ENCODE measurements at regions not wholly inside any gene's neighbourhood (a gene's known extent, or its start where the extent isn't known, plus 50 kb on each side); places are given as distances from the start of the nearest gene placed in this dataset.

- peaks cover 0 to 2% (median 0%) of the 10 kb centered on the region in 4 donors for H3K9me3 ChIP-seq (ENCODE audit: control insufficient read depth in 4 of 4, low read length in 3 of 4)
- no peak overlapping the region for H3K4me3 ChIP-seq (ENCODE audit: low read depth in 1 of 3, low read length in 3 of 3)
- DNase-seq (ENCODE audit: low spot score), result no peak
- no peak overlapping the region for H3K9ac ChIP-seq (ENCODE audit: low read depth in 1 of 2, low read length in 2 of 2)
- no peaks in the 10 kb centered on the region for H3K36me3 ChIP-seq (ENCODE audit: control insufficient read depth in 4 of 4, insufficient read depth in 3 of 4, low read depth in 1 of 4, low read length in 3 of 4)
- no peaks in the 10 kb centered on the region for H3K4me1 ChIP-seq (ENCODE audit: control insufficient read depth in 4 of 4, insufficient read depth in 4 of 4, low read length in 3 of 4)
- 84% methylated on average over 11 of the region's 11 CpGs for WGBS
- H3K27me3 ChIP-seq (ENCODE audit: control insufficient read depth in 4 of 4, insufficient read depth in 4 of 4, low read length in 3 of 4), result no peaks in the 10 kb centered on the region
- H3K27ac ChIP-seq (ENCODE audit: low read depth in 1 of 2, low read length in 2 of 2), result no peak overlapping the region
- TF ChIP-seq NR2F2 (IDR thresholded peaks at IDR 0.05) (no peak), GABPA (IDR thresholded peaks at IDR 0.05 in 1 of 2, conservative IDR thresholded peaks at IDR 0.05 in 1 of 2) (no peak), YY1 (IDR thresholded peaks at IDR 0.05) (no peak), HNF4G (IDR thresholded peaks at IDR 0.05) (no peak), FOXA2 (IDR thresholded peaks at IDR 0.05) (no peak), RXRA (IDR thresholded peaks at IDR 0.05) (no peak), REST (IDR thresholded peaks at IDR 0.05) (no peak), SP1 (IDR thresholded peaks at IDR 0.05) (no peak), TAF1 (conservative IDR thresholded peaks at IDR 0.05) (no peak), CTCF (IDR thresholded peaks at IDR 0.05; ENCODE audit: low read depth, low read length, missing input control) (no peak), JUND (IDR thresholded peaks at IDR 0.05) (no peak)
- TF ChIP-seq, protein P1, sequence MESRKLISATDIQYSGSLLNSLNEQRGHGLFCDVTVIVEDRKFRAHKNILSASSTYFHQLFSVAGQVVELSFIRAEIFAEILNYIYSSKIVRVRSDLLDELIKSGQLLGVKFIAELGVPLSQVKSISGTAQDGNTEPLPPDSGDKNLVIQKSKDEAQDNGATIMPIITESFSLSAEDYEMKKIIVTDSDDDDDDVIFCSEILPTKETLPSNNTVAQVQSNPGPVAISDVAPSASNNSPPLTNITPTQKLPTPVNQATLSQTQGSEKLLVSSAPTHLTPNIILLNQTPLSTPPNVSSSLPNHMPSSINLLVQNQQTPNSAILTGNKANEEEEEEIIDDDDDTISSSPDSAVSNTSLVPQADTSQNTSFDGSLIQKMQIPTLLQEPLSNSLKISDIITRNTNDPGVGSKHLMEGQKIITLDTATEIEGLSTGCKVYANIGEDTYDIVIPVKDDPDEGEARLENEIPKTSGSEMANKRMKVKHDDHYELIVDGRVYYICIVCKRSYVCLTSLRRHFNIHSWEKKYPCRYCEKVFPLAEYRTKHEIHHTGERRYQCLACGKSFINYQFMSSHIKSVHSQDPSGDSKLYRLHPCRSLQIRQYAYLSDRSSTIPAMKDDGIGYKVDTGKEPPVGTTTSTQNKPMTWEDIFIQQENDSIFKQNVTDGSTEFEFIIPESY (IDR thresholded peaks at IDR 0.05), result no peak
- TF ChIP-seq, protein P2, sequence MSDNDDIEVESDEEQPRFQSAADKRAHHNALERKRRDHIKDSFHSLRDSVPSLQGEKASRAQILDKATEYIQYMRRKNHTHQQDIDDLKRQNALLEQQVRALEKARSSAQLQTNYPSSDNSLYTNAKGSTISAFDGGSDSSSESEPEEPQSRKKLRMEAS (IDR thresholded peaks at IDR 0.05), result no peak
These were observed 493.1 kb downstream of the ZNF608 start for GRCh38 chr5:124253203-124253810.

DNA sequence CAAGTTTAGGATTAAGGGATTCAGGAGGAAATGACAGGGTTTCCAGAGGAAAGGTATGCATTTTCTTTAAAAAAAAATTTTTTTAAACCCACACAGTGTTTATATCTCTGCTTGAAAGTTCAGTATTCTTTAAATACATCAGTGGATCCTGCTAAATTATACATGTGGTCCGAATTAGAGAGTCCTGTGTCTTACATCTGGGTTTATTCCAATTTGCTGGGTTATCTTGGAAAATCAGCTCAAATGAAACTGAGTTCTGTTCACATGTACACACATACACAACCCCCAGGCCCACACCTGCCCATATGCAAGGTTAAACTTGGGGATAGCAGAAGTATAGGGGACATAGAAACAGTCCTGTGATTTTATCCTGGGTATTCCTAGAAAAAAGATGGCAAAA lies 493.7 kb downstream of the ZNF608 start:
- no peak overlapping the region for H3K4me3 ChIP-seq (ENCODE audit: low read depth in 1 of 3, low read length in 3 of 3)
- no peaks in the 10 kb centered on the region for H3K4me1 ChIP-seq (ENCODE audit: control insufficient read depth in 4 of 4, insufficient read depth in 4 of 4, low read length in 3 of 4)
- WGBS, result 66% methylated on average over 1 of the region's 1 CpG
- peaks cover 0 to 2% (median 0%) of the 10 kb centered on the region in 4 donors for H3K9me3 ChIP-seq (ENCODE audit: control insufficient read depth in 4 of 4, low read length in 3 of 4)
- H3K36me3 ChIP-seq (ENCODE audit: control insufficient read depth in 4 of 4, insufficient read depth in 3 of 4, low read depth in 1 of 4, low read length in 3 of 4), result no peaks in the 10 kb centered on the region
- TF ChIP-seq FOXA1 (IDR thresholded peaks at IDR 0.05) (no peak), GABPA (IDR thresholded peaks at IDR 0.05 in 1 of 2, conservative IDR thresholded peaks at IDR 0.05 in 1 of 2) (no peak), RXRA (IDR thresholded peaks at IDR 0.05) (no peak), TAF1 (conservative IDR thresholded peaks at IDR 0.05) (no peak), SP1 (IDR thresholded peaks at IDR 0.05) (no peak), HNF4A (conservative IDR thresholded peaks at IDR 0.05) (no peak), REST (IDR thresholded peaks at IDR 0.05) (no peak)
- TF ChIP-seq, protein P2 (IDR thresholded peaks at IDR 0.05), result no peak
- H3K9ac ChIP-seq (ENCODE audit: low read depth in 1 of 2, low read length in 2 of 2), result no peak overlapping the region
- no peak overlapping the region for H3K27ac ChIP-seq (ENCODE audit: low read depth in 1 of 2, low read length in 2 of 2)
- H3K27me3 ChIP-seq (ENCODE audit: control insufficient read depth in 4 of 4, insufficient read depth in 4 of 4, low read length in 3 of 4), result no peaks in the 10 kb centered on the region
- DNase-seq (ENCODE audit: low spot score), result no peak
